Activated naive CD8-positive, alpha-beta T cell treated with anti-CD3 and anti-CD28 coated beads, Interleukin-2, amount 10 ng/mL, durations not matched to agents 7 days and 5 days (primary cell): ENCODE measurements at regions not wholly inside any gene's neighbourhood (a gene's known extent, or its start where the extent isn't known, plus 50 kb on each side); places are given as distances from the start of the nearest gene placed in this dataset.

Experiments used
- ATAC-seq: fragments of 150-1000 bp; cut with Tn5 transposase; one replicate; pipeline ENCODE4 v1.10.0; 2021; ENCODE audit warnings: low read depth, moderate library complexity
- POLR2A ChIA-PET: fragments of 350-600 bp; sonication (Branson Sonifier 250); formaldehyde crosslinking; loops from one replicate; lab custom pipeline; 2021; ENCODE audit warnings: antibody characterized with exemption; lab: Charles Lee
- DNase-seq: peaks from one replicate; pipeline ENCODE4 v3.0.0; 2021
- H3K27ac Mint-ChIP-seq: one replicate; pipeline ENCODE4 v1.8.0; 2022; ENCODE audit warnings: mild to moderate bottlenecking, mixed read lengths
- H3K27me3 Mint-ChIP-seq: one replicate; pipeline ENCODE4 v1.8.0; 2022; ENCODE audit warnings: mild to moderate bottlenecking, moderate library complexity, mixed read lengths
- H3K36me3 Mint-ChIP-seq: one replicate; pipeline ENCODE4 v1.8.0; 2021; ENCODE audit warnings: mild to moderate bottlenecking, mixed read lengths
- H3K4me1 Mint-ChIP-seq: one replicate; pipeline ENCODE4 v1.8.0; 2021; ENCODE audit warnings: mixed read lengths
- H3K4me3 Mint-ChIP-seq: one replicate; pipeline ENCODE4 v1.8.0; 2022; ENCODE audit warnings: mild to moderate bottlenecking, moderate library complexity, mixed read lengths
- H3K9me3 Mint-ChIP-seq: one replicate; pipeline ENCODE4 v1.8.0; 2021; ENCODE audit warnings: mixed read lengths

DNA sequence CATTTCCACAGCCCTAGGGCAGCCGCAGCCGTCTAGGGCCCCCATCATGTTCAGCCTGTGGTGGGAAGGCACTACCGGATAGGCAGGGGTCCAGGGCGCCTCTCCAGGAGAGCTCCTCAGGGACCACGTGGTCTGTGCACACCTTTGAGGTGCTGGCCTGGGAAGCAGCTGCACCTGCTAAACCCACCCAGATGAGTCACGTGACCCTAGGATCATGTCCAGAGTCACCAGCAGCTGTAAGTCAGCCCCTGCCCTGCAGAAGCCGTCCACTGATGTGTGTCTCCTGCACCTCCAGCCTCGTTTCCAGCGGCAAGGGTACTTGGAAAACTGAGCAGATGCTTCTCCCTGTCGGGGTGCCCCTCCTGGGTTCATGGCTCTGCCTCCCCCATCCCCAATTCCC is 682.6 kb upstream of the SALL3 start:
- DNase-seq (no peak), ATAC-seq (no peak)
- Mint-ChIP-seq H3K9me3 (no peaks in the 10 kb centered on the region), H3K4me3 (no peak overlapping the region), H3K36me3 (no peaks in the 10 kb centered on the region), H3K27ac (no peak overlapping the region), H3K27me3 (no peaks in the 10 kb centered on the region), H3K4me1 (no peaks in the 10 kb centered on the region)
- POLR2A ChIA-PET, result no interaction called here

- no peaks in the 10 kb centered on the region for H3K27me3 Mint-ChIP-seq
- POLR2A ChIA-PET, result no interaction called here
- no peaks in the 10 kb centered on the region for H3K4me1 Mint-ChIP-seq
- H3K4me3 Mint-ChIP-seq, result no peak overlapping the region
- no peak for ATAC-seq
- H3K36me3 Mint-ChIP-seq, result no peaks in the 10 kb centered on the region
- H3K9me3 Mint-ChIP-seq, result no peaks in the 10 kb centered on the region
- DNase-seq, result no peak
- H3K27ac Mint-ChIP-seq, result no peak overlapping the region
These were observed 676.0 kb upstream of the SALL3 start for GRCh38 chr18:78303519-78304191.

GRCh38 chr18:78304192-78305164 is 675.1 kb upstream of the SALL3 start:
- Mint-ChIP-seq H3K36me3 (no peaks in the 10 kb centered on the region), H3K27me3 (no peaks in the 10 kb centered on the region), H3K4me3 (no peak overlapping the region), H3K9me3 (no peaks in the 10 kb centered on the region), H3K4me1 (no peaks in the 10 kb centered on the region), H3K27ac (no peak overlapping the region)
- no peak for ATAC-seq
- DNase-seq, result no peak
- POLR2A ChIA-PET, result no interaction called here

DNA sequence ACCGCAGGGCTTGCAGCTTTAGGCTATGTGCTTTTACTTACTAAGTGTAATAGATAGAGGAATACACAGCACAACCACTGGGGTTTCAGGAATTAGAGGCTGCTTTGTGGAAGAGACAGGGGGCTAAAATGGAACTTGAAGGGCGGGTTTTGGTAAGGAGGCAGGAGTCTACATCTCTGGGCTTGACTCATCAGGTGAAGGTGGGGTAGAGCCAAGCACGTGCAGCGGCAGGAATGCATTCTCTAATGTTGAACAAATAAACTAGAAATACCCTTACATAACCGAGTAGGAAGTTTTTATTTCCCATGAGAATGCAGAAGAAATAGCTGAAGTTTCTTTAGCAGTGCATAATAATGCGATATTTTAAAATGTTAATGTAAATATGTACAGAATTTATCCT is 673.8 kb upstream of the SALL3 start:
- no peak for DNase-seq
- no peaks in the 10 kb centered on the region for H3K36me3 Mint-ChIP-seq
- H3K4me3 Mint-ChIP-seq, result no peak overlapping the region
- no peaks in the 10 kb centered on the region for H3K4me1 Mint-ChIP-seq
- no peak overlapping the region for H3K27ac Mint-ChIP-seq
- no peaks in the 10 kb centered on the region for H3K27me3 Mint-ChIP-seq
- H3K9me3 Mint-ChIP-seq, result no peaks in the 10 kb centered on the region
- POLR2A ChIA-PET, result no interaction called here
- no peak for ATAC-seq

GRCh38 chr18:78309307-78309706 is 670.3 kb upstream of the SALL3 start:
- H3K4me1 Mint-ChIP-seq, result no peaks in the 10 kb centered on the region
- H3K36me3 Mint-ChIP-seq, result no peaks in the 10 kb centered on the region
- no peaks in the 10 kb centered on the region for H3K27me3 Mint-ChIP-seq
- no peak for DNase-seq
- H3K27ac Mint-ChIP-seq, result no peak overlapping the region
- no peaks in the 10 kb centered on the region for H3K9me3 Mint-ChIP-seq
- no peak overlapping the region for H3K4me3 Mint-ChIP-seq
- ATAC-seq, result no peak
- POLR2A ChIA-PET, result no interaction called here

- POLR2A ChIA-PET, result no interaction called here
- Mint-ChIP-seq H3K9me3 (no peaks in the 10 kb centered on the region), H3K27me3 (no peaks in the 10 kb centered on the region), H3K36me3 (no peaks in the 10 kb centered on the region), H3K4me1 (no peaks in the 10 kb centered on the region), H3K27ac (no peak overlapping the region), H3K4me3 (no peak overlapping the region)
- DNase-seq, result no peak
- ATAC-seq, result no peak
These were observed 669.7 kb upstream of the SALL3 start for GRCh38 chr18:78309924-78310323.

DNA sequence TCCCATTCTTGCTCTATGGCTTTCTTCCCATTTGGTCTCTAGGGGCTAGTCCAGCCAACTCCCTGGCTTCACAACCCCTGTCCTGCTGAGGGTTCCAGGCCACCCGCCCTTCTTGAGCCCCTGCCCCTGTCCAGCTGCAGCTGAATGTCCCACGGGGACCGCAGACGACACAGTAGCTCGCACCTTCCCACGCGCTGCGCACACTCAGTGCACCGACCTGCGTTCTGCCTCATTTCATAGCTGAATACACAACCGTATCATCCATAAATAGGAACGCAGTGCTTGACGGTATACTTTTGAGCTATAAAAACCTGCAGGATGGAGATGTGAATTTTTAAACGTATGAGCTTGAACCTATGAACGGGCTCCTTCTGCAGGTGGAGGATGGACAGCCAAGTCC is 660.4 kb upstream of the SALL3 start:
- DNase-seq (no peak), ATAC-seq (no peak)
- H3K36me3 Mint-ChIP-seq, result no peaks in the 10 kb centered on the region
- H3K4me3 Mint-ChIP-seq, result no peak overlapping the region
- POLR2A ChIA-PET, result no interaction called here
- no peaks in the 10 kb centered on the region for H3K9me3 Mint-ChIP-seq
- no peaks in the 10 kb centered on the region for H3K4me1 Mint-ChIP-seq
- no peak overlapping the region for H3K27ac Mint-ChIP-seq
- H3K27me3 Mint-ChIP-seq, result no peaks in the 10 kb centered on the region

DNA sequence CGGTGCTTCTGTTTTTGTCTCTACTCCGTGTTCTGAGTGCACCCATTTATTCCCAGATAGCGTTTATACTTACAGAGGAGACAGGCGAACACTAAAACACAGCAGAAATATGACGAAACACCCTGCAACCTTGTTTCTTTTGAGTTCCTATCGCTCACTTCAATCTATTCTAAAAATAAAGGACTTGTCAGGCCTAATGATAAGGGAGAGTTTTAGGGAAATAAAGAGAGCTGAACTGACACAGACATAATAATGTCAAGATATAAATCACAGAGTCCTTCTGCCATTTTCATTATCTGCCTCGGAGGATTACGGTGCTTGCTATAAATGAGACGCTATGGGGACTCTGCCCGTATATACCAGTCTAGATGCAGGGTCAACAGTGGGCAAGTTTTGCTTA is 659.7 kb upstream of the SALL3 start:
- H3K9me3 Mint-ChIP-seq, result no peaks in the 10 kb centered on the region
- H3K4me1 Mint-ChIP-seq, result no peaks in the 10 kb centered on the region
- DNase-seq (no peak), ATAC-seq (no peak)
- POLR2A ChIA-PET, result no interaction called here
- no peaks in the 10 kb centered on the region for H3K27me3 Mint-ChIP-seq
- no peak overlapping the region for H3K4me3 Mint-ChIP-seq
- H3K27ac Mint-ChIP-seq, result no peak overlapping the region
- H3K36me3 Mint-ChIP-seq, result no peaks in the 10 kb centered on the region

GRCh38 chr18:78321402-78321801 is 658.2 kb upstream of the SALL3 start:
- ATAC-seq, result no peak
- H3K36me3 Mint-ChIP-seq, result no peaks in the 10 kb centered on the region
- POLR2A ChIA-PET, result no interaction called here
- no peaks in the 10 kb centered on the region for H3K4me1 Mint-ChIP-seq
- no peak overlapping the region for H3K27ac Mint-ChIP-seq
- no peak overlapping the region for H3K4me3 Mint-ChIP-seq
- no peaks in the 10 kb centered on the region for H3K27me3 Mint-ChIP-seq
- DNase-seq, result no peak
- H3K9me3 Mint-ChIP-seq, result no peaks in the 10 kb centered on the region

DNA sequence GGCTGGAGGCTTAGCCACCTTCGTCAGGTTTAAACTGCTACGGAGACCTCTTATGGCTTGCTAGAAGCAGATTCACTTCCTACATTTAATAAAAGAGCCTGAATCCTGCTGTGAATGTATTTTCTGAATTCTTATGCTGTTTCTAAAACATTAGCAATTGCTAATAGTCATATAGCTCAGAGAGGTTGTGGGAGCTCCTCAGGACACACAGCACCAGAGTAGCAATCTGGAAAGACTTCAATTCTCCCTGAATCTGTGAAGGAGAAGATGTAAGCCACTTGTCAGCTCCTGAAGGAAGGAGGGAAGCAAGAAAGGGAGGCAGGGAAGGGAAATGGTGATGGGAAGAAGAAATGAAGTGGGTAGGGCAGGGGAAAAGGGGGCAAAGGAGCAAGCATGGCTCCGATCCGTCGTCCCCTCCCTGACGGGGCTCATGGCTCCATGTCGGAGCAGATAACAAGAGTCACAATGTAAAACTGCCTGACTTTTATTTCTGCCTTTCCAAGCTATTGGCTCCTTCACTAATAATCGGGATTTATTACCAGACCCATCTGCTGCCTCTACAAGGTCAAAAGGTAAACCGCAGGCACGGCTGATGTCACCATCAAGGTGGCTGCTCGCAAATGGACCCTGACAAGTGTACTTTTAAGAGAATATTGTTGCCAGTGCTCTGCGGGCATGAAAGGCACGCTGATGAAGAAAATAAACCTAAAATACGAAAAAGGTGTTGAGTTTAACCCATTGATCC is 656.0 kb upstream of the SALL3 start:
- Mint-ChIP-seq H3K4me1 (no peaks in the 10 kb centered on the region), H3K27me3 (no peaks in the 10 kb centered on the region), H3K36me3 (no peaks in the 10 kb centered on the region), H3K27ac (no peak overlapping the region), H3K9me3 (no peaks in the 10 kb centered on the region), H3K4me3 (no peak overlapping the region)
- POLR2A ChIA-PET, result no interaction called here
- DNase-seq, result no peak
- ATAC-seq, result no peak

DNA sequence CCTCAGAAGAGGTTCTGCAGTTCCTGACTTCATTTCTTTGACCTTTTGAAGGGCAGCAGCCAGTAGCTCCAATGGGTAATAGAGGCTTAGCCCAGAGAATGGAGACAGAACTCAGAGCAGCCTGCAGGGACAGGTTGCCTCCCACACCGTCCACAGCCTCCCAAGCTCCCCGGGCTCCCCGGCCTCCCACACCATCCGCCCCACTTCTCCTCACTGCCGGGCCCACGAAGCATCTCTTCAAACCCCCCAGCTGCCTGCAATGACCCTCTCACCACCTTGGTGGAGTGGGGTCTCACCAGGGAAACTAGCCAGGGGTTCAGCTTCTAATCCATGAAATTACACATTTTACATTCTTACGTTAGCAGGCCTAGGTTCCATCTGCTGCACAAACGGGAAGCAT is 652.0 kb upstream of the SALL3 start:
- no peak for DNase-seq
- Mint-ChIP-seq H3K27ac (no peak overlapping the region), H3K4me1 (no peaks in the 10 kb centered on the region), H3K4me3 (no peak overlapping the region), H3K27me3 (no peaks in the 10 kb centered on the region), H3K9me3 (no peaks in the 10 kb centered on the region), H3K36me3 (no peaks in the 10 kb centered on the region)
- POLR2A ChIA-PET, result no interaction called here
- no peak for ATAC-seq

- Mint-ChIP-seq H3K4me3 (no peak overlapping the region), H3K4me1 (no peaks in the 10 kb centered on the region), H3K9me3 (no peaks in the 10 kb centered on the region), H3K27ac (no peak overlapping the region), H3K36me3 (no peaks in the 10 kb centered on the region), H3K27me3 (no peaks in the 10 kb centered on the region)
- POLR2A ChIA-PET, result no interaction called here
- ATAC-seq (no peak), DNase-seq (no peak)
These were observed 648.9 kb upstream of the SALL3 start for GRCh38 chr18:78330766-78331165.

DNA sequence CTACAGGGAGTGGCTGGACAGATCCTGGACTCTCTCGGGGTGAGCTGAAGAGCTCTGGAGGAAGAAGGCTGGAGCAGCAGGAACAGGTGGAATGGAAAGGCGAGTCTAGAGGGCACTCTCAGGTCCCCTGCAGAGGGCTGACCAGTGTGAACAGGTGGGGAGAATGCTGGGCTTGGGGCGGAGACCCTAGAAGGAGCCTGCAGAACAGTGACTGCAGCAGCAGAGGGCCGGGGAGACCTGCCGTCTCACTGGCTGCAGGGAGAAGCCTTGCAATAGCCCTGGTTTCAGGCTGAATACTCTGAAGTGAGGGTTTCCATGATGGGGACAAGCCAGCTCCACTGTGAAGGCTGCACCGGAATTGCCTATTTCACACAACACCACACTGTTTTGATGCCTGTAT is 626.7 kb upstream of the SALL3 start:
- no peak for ATAC-seq
- Mint-ChIP-seq H3K9me3 (no peaks in the 10 kb centered on the region), H3K27me3 (no peaks in the 10 kb centered on the region), H3K36me3 (no peaks in the 10 kb centered on the region), H3K27ac (no peak overlapping the region), H3K4me3 (no peak overlapping the region), H3K4me1 (no peaks in the 10 kb centered on the region)
- POLR2A ChIA-PET, result no interaction called here
- no peak for DNase-seq
